Body of pancreas (tissue), 4 donors: ENCODE measurements at regions not wholly inside any gene's neighbourhood (a gene's known extent, or its start where the extent isn't known, plus 50 kb on each side); places are given as distances from the start of the nearest gene placed in this dataset.

Experiments used
- POLR2A ChIP-seq, 3 donors: fragments of 450-650 bp; IDR thresholded peaks; one replicate each; pipeline ENCODE4 v1.6.1; 2016; ENCODE audit warnings: antibody characterized with exemption in 3 of 3, mild to moderate bottlenecking in 2 of 3
- TF ChIP-seq, protein P1 (sequence below), 7 experiments: fragments of 450-650 bp in 4 of 7; fragments of 200-600 bp in 3 of 7; sonication (generic) in 3 of 7; IDR thresholded peaks; one replicate each; pipeline ENCODE4 v1.5.1; 2016 to 2019; ENCODE audit warnings: antibody characterized with exemption in 7 of 7

DNA sequence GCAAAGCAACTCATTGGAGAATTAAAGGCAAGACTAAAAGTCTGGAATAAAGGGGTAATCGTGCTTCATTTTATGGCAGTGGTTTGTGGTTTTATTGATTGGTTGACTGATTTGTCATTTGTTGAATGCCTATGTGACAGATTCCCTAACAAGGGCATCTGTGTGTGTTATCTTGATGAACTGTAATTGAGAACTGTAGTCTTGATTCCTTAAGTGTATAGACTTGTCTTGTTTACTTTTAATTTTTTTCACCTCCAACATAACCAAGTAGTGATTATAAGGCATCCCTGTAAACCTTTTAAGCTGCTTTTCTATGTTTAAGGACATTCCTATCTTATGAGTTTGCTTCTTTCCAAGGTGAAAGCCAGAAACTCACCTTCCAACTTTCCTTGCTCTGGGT, 216.0 kb upstream of the TAPT1 start:
- TF ChIP-seq, protein P1, sequence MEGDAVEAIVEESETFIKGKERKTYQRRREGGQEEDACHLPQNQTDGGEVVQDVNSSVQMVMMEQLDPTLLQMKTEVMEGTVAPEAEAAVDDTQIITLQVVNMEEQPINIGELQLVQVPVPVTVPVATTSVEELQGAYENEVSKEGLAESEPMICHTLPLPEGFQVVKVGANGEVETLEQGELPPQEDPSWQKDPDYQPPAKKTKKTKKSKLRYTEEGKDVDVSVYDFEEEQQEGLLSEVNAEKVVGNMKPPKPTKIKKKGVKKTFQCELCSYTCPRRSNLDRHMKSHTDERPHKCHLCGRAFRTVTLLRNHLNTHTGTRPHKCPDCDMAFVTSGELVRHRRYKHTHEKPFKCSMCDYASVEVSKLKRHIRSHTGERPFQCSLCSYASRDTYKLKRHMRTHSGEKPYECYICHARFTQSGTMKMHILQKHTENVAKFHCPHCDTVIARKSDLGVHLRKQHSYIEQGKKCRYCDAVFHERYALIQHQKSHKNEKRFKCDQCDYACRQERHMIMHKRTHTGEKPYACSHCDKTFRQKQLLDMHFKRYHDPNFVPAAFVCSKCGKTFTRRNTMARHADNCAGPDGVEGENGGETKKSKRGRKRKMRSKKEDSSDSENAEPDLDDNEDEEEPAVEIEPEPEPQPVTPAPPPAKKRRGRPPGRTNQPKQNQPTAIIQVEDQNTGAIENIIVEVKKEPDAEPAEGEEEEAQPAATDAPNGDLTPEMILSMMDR (IDR thresholded peaks at IDR 0.05): no peak
- no peak for TF ChIP-seq POLR2A (IDR thresholded peaks at IDR 0.05)
